GM18526 (cell line): ENCODE measurements at regions not wholly inside any gene's neighbourhood (a gene's known extent, or its start where the extent isn't known, plus 50 kb on each side); places are given as distances from the start of the nearest gene placed in this dataset.

ENCODE experiments used
- POLR2A ChIP-seq: IDR thresholded peaks from 3 replicates; pipeline ENCODE4 v1.6.1; 2011; ENCODE audit not compliant: insufficient read length; ENCODE audit errors: extremely low read depth

- TF ChIP-seq POLR2A = no peak
These were observed 349.4 kb downstream of the MID1IP1 start for GRCh38 chrX:39150621-39151020.

- TF ChIP-seq POLR2A = no peak
These were observed 350.9 kb downstream of the MID1IP1 start for GRCh38 chrX:39152106-39152649.

GRCh38 chrX:39156051-39156450, 354.8 kb downstream of the MID1IP1 start:
- no peak for TF ChIP-seq POLR2A

GRCh38 chrX:39157006-39157405, 355.7 kb downstream of the MID1IP1 start:
- TF ChIP-seq POLR2A = no peak

- TF ChIP-seq POLR2A = no peak
These were observed 356.5 kb downstream of the MID1IP1 start for GRCh38 chrX:39157796-39158195.

- TF ChIP-seq POLR2A = no peak
These were observed 357.8 kb downstream of the MID1IP1 start for GRCh38 chrX:39158801-39159657.

GRCh38 chrX:39159921-39160507, 358.8 kb downstream of the MID1IP1 start:
- no peak for TF ChIP-seq POLR2A

- TF ChIP-seq POLR2A = no peak
These were observed 360.5 kb downstream of the MID1IP1 start for GRCh38 chrX:39161611-39162255.

- no peak for TF ChIP-seq POLR2A
These were observed 361.1 kb downstream of the MID1IP1 start for GRCh38 chrX:39162322-39162735.

GRCh38 chrX:39163581-39164126, 362.4 kb downstream of the MID1IP1 start:
- TF ChIP-seq POLR2A = no peak

GRCh38 chrX:39164212-39164611, 363.0 kb downstream of the MID1IP1 start:
- TF ChIP-seq POLR2A = no peak

GRCh38 chrX:39165185-39165584, 363.9 kb downstream of the MID1IP1 start:
- TF ChIP-seq POLR2A = no peak

- TF ChIP-seq POLR2A = no peak
These were observed 364.5 kb downstream of the MID1IP1 start for GRCh38 chrX:39165773-39166172.

GRCh38 chrX:39167791-39168190, 366.5 kb downstream of the MID1IP1 start:
- no peak for TF ChIP-seq POLR2A

GRCh38 chrX:39168609-39169008, 367.4 kb downstream of the MID1IP1 start:
- TF ChIP-seq POLR2A = no peak

GRCh38 chrX:39169976-39170375, 368.7 kb downstream of the MID1IP1 start:
- no peak for TF ChIP-seq POLR2A

GRCh38 chrX:39170464-39170863, 369.2 kb downstream of the MID1IP1 start:
- no peak for TF ChIP-seq POLR2A
